KMS-11 (cell line): ENCODE measurements at regions not wholly inside any gene's neighbourhood (a gene's known extent, or its start where the extent isn't known, plus 50 kb on each side); places are given as distances from the start of the nearest gene placed in this dataset.

Source experiments
- H2AFZ ChIP-seq: fragments of 200-600 bp; sonication (generic); 2 replicates; pipeline ENCODE4 v1.6.1; 2016; ENCODE audit warnings: antibody characterized with exemption, mixed run types, low read depth
- H3K27ac ChIP-seq: fragments of 200-600 bp; sonication (generic); 2 replicates; pipeline ENCODE4 v1.6.1; 2016; ENCODE audit warnings: mild to moderate bottlenecking, mixed run types
- H3K27me3 ChIP-seq: fragments of 200-600 bp; sonication (generic); 2 replicates; pipeline ENCODE4 v1.6.1; 2017; ENCODE audit warnings: mild to moderate bottlenecking, low read depth, mixed run types, moderate library complexity; ENCODE audit not compliant: insufficient read depth
- H3K36me3 ChIP-seq: fragments of 200-600 bp; sonication (generic); 2 replicates; pipeline ENCODE4 v1.6.1; 2017; ENCODE audit warnings: mild to moderate bottlenecking, mixed run types; ENCODE audit not compliant: insufficient read depth
- H3K4me1 ChIP-seq: fragments of 200-600 bp; sonication (generic); 2 replicates; pipeline ENCODE4 v1.6.1; 2016; ENCODE audit warnings: mild to moderate bottlenecking, low read depth, mixed run types; ENCODE audit not compliant: poor library complexity, severe bottlenecking
- H3K4me2 ChIP-seq: fragments of 200-600 bp; sonication (generic); 2 replicates; pipeline ENCODE4 v1.7.0; 2016; ENCODE audit warnings: mild to moderate bottlenecking, mixed run types
- H3K4me3 ChIP-seq: fragments of 200-600 bp; sonication (generic); IDR thresholded peaks from 2 replicates; pipeline ENCODE4 v1.6.1; 2017; ENCODE audit warnings: low read depth, low read length, mixed read lengths; ENCODE audit not compliant: insufficient read depth
- H3K79me2 ChIP-seq: fragments of 200-600 bp; sonication (generic); 2 replicates; pipeline ENCODE4 v1.6.1; 2016; ENCODE audit warnings: low read depth, mixed run types; ENCODE audit not compliant: insufficient read depth
- H3K9ac ChIP-seq: fragments of 200-600 bp; sonication (generic); 2 replicates; pipeline ENCODE4 v1.6.1; 2016; ENCODE audit warnings: mild to moderate bottlenecking, mixed run types
- H4K20me1 ChIP-seq: fragments of 200-600 bp; sonication (generic); 2 replicates; pipeline ENCODE4 v1.6.1; 2016; ENCODE audit warnings: mild to moderate bottlenecking, mixed run types; ENCODE audit not compliant: insufficient read depth
- TF ChIP-seq, protein P1 (sequence below): fragments of 200-600 bp; sonication (generic); conservative IDR thresholded peaks from 2 replicates; pipeline ENCODE4 v1.6.1; 2017; ENCODE audit warnings: low read depth, mild to moderate bottlenecking, antibody characterized with exemption, low read length, moderate library complexity, mixed read lengths

DNA sequence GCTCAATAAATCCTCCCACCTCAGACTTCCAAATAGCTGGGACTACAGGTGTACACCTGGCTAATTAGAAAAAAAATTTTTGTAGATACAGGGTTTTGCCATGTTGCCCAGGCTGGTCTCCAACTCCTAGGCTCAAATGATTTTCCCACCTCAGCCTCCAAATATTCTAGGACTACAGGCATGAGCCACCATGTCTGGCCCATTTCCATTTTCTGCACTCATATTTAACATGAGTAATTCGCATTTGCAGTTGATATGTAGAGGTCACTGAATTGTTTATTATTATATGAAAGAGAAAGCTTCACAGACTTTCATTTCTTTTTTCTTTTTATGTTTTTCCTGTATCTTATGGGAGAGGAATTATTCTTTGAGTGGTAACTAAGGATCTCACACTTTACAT is 492.7 kb downstream of the CNTN3 start:
- H3K27ac ChIP-seq: no peak overlapping the region
- H3K36me3 ChIP-seq: no peaks in the 10 kb centered on the region
- TF ChIP-seq, protein P1, sequence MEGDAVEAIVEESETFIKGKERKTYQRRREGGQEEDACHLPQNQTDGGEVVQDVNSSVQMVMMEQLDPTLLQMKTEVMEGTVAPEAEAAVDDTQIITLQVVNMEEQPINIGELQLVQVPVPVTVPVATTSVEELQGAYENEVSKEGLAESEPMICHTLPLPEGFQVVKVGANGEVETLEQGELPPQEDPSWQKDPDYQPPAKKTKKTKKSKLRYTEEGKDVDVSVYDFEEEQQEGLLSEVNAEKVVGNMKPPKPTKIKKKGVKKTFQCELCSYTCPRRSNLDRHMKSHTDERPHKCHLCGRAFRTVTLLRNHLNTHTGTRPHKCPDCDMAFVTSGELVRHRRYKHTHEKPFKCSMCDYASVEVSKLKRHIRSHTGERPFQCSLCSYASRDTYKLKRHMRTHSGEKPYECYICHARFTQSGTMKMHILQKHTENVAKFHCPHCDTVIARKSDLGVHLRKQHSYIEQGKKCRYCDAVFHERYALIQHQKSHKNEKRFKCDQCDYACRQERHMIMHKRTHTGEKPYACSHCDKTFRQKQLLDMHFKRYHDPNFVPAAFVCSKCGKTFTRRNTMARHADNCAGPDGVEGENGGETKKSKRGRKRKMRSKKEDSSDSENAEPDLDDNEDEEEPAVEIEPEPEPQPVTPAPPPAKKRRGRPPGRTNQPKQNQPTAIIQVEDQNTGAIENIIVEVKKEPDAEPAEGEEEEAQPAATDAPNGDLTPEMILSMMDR: no peak
- H3K9ac ChIP-seq: no peak overlapping the region
- H2AFZ ChIP-seq: no peak overlapping the region
- no peaks in the 10 kb centered on the region for H4K20me1 ChIP-seq
- no peak overlapping the region for H3K4me3 ChIP-seq
- no peak overlapping the region for H3K4me2 ChIP-seq
- H3K27me3 ChIP-seq: no peaks in the 10 kb centered on the region
- no peaks in the 10 kb centered on the region for H3K79me2 ChIP-seq
- no peaks in the 10 kb centered on the region for H3K4me1 ChIP-seq

DNA sequence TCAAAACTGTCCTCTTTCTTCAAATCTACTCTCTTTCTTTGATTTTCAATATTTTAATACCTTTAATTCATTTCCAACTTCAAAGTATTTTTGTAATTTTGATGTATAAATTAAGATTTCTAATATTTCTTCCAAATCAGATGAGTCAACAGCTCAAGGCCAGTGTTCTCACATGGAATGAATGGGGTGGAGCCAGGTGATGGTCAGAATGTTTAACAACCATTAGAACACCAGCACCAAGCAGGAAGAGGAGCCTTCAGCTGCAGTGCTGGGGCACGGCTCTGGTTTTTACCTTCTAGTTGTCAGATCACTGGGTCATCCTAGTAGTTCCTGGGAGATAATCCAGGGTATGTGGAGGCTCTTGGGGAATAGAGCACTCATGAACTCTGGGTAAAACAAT is 494.5 kb upstream of the PDZRN3 start:
- TF ChIP-seq, protein P1: no peak

DNA sequence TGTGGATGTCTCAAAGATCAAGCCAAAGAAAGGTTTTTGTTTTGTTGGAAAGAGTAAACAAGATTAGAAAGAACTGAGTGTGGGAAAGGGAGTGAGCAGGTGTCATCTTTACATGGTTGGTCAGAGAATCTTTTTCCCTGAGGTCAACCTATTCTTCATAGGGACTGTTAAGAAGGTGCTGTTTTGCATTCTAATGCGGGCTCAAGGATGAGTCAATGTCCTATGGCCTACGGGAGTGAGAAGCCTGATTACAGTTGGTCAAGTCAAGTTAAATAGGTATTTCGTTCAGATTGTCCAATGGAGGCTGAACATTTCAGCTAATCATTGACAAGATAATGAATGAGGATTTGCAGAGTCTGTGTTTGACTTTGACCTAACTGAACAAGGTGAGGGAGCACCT is 491.2 kb upstream of the PDZRN3 start:
- Histone ChIP-seq H3K4me2 (no peak overlapping the region), H2AFZ (no peak overlapping the region), H3K27me3 (no peaks in the 10 kb centered on the region), H3K4me1 (no peaks in the 10 kb centered on the region), H3K4me3 (no peak overlapping the region), H3K9ac (no peak overlapping the region), H3K27ac (no peak overlapping the region), H4K20me1 (no peaks in the 10 kb centered on the region), H3K36me3 (no peaks in the 10 kb centered on the region), H3K79me2 (no peaks in the 10 kb centered on the region)
- TF ChIP-seq, protein P1: no peak

More for the DNA sequence above, 494.5 kb upstream of the PDZRN3 start:
- H3K9ac ChIP-seq: no peak overlapping the region
- no peaks in the 10 kb centered on the region for H4K20me1 ChIP-seq
- H3K4me2 ChIP-seq: no peak overlapping the region
- H3K4me3 ChIP-seq: no peak overlapping the region
- no peak overlapping the region for H2AFZ ChIP-seq
- no peak overlapping the region for H3K27ac ChIP-seq
- H3K27me3 ChIP-seq: no peaks in the 10 kb centered on the region
- H3K36me3 ChIP-seq: no peaks in the 10 kb centered on the region
- no peaks in the 10 kb centered on the region for H3K79me2 ChIP-seq
- H3K4me1 ChIP-seq: no peaks in the 10 kb centered on the region

DNA sequence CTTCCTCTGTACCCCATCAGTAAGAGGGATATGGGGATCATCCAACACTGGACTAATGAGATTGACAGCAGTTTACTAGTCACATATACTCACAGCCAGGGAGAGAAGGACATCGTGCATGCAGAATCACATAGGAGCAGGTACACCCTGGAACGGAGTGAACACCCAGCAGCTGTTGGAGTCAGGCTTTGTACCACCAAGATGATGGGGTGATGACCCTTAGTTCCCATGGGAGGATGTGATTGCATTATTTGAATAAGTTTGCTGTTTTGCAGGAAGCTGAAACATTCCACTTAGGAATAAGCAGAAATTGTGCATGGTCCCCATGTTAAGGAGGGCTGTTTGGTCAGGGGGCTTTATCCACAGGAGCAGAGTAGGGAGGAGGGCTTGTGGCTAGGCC is 482.7 kb upstream of the PDZRN3 start:
- Histone ChIP-seq H3K4me2 (no peak overlapping the region), H3K27me3 (no peaks in the 10 kb centered on the region), H3K27ac (no peak overlapping the region), H3K9ac (no peak overlapping the region), H3K4me1 (no peaks in the 10 kb centered on the region), H2AFZ (no peak overlapping the region), H3K79me2 (no peaks in the 10 kb centered on the region), H3K36me3 (no peaks in the 10 kb centered on the region), H4K20me1 (no peaks in the 10 kb centered on the region), H3K4me3 (no peak overlapping the region)
- TF ChIP-seq, protein P1: no peak
